ENCODE measurements at regions not wholly inside any gene's neighbourhood (a gene's known extent, or its start where the extent isn't known, plus 50 kb on each side); places are given as distances from the start of the nearest gene placed in this dataset.
"Not testable (repeated sequence)": the region's sequence is repeated elsewhere in the genome, so short reads cannot be mapped to it uniquely, and the experiment has no call there.

GRCh38 chr2:155574941-155575340 is 757.6 kb downstream of the NR4A2 start:
- Mint-ChIP-seq H3K27me3 (ENCODE audit: insufficient read depth, unreplicated experiment) (no peaks in the 10 kb centered on the region), H3K27ac (ENCODE audit: low read depth, unreplicated experiment) (no peak overlapping the region), H3K4me3 (ENCODE audit: unreplicated experiment) (no peak overlapping the region), H3K9me3 (ENCODE audit: unreplicated experiment) (peaks cover 9% of the 10 kb centered on the region), H3K36me3 (ENCODE audit: insufficient read depth, unreplicated experiment) (no peaks in the 10 kb centered on the region), H3K4me1 (ENCODE audit: insufficient read depth, unreplicated experiment) (no peaks in the 10 kb centered on the region)
- no peak for DNase-seq (ENCODE audit: unreplicated experiment)
- no TSS peak for BruUV-seq (replicated peaks)
- POLR2A ChIA-PET: no interaction called here
- TF ChIP-seq CTCF (IDR thresholded peaks at IDR 0.05; ENCODE audit: unreplicated experiment): no peak
- intact Hi-C loops (cut with micrococcal nuclease): no loop called here
- CTCF ChIA-PET: interaction anchor here (0.7 kb wide), 1 partner anchor 1640 kb away, joined by 6 read pairs; no protein-coding TSS in a partner anchor

- intact Hi-C loops (cut with micrococcal nuclease): no loop called here
Observed at GRCh38 chr2:155547571-155547970, 785.0 kb downstream of the NR4A2 start.

GRCh38 chr2:155546721-155547555 is 785.6 kb downstream of the NR4A2 start:
- no TSS peak for BruUV-seq (replicated peaks)
- intact Hi-C loops (cut with micrococcal nuclease): no loop called here
- no peak for DNase-seq (ENCODE audit: unreplicated experiment)

More at GRCh38 chr2:155547571-155547970, 785.0 kb downstream of the NR4A2 start:
- ChIA-PET POLR2A (no interaction called here), CTCF (no interaction called here)
- no peaks in the 10 kb centered on the region for H3K36me3 Mint-ChIP-seq (ENCODE audit: insufficient read depth, unreplicated experiment)
- H3K9me3 Mint-ChIP-seq (ENCODE audit: unreplicated experiment): no peaks in the 10 kb centered on the region
- TF ChIP-seq CTCF (IDR thresholded peaks at IDR 0.05; ENCODE audit: unreplicated experiment): no peak
- H3K27ac Mint-ChIP-seq (ENCODE audit: low read depth, unreplicated experiment): no peak overlapping the region
- DNase-seq (ENCODE audit: unreplicated experiment): no peak
- no peak overlapping the region for H3K4me3 Mint-ChIP-seq (ENCODE audit: unreplicated experiment)
- BruUV-seq (replicated peaks): no TSS peak
- peaks cover 4% of the 10 kb centered on the region for H3K4me1 Mint-ChIP-seq (ENCODE audit: insufficient read depth, unreplicated experiment)
- no peaks in the 10 kb centered on the region for H3K27me3 Mint-ChIP-seq (ENCODE audit: insufficient read depth, unreplicated experiment)

GRCh38 chr2:155539028-155539427 is 793.5 kb downstream of the NR4A2 start:
- H3K27me3 Mint-ChIP-seq (ENCODE audit: insufficient read depth, unreplicated experiment); POLR2A ChIA-PET; intact Hi-C loops (cut with micrococcal nuclease); H3K27ac Mint-ChIP-seq (ENCODE audit: low read depth, unreplicated experiment); H3K9me3 Mint-ChIP-seq (ENCODE audit: unreplicated experiment); H3K4me3 Mint-ChIP-seq (ENCODE audit: unreplicated experiment); H3K36me3 Mint-ChIP-seq (ENCODE audit: insufficient read depth, unreplicated experiment); DNase-seq (ENCODE audit: unreplicated experiment); H3K4me1 Mint-ChIP-seq (ENCODE audit: insufficient read depth, unreplicated experiment); BruUV-seq (replicated peaks): not testable (repeated sequence)
- CTCF ChIA-PET: interaction anchor here (0.7 kb wide), 1 partner anchor 15 kb away, joined by 3 read pairs; no protein-coding TSS in a partner anchor

More at GRCh38 chr2:155546721-155547555, 785.6 kb downstream of the NR4A2 start:
- no peaks in the 10 kb centered on the region for H3K27me3 Mint-ChIP-seq (ENCODE audit: insufficient read depth, unreplicated experiment)
- no peak overlapping the region for H3K27ac Mint-ChIP-seq (ENCODE audit: low read depth, unreplicated experiment)
- no peak overlapping the region for H3K4me3 Mint-ChIP-seq (ENCODE audit: unreplicated experiment)
- H3K4me1 Mint-ChIP-seq (ENCODE audit: insufficient read depth, unreplicated experiment): peaks cover 4% of the 10 kb centered on the region
- H3K9me3 Mint-ChIP-seq (ENCODE audit: unreplicated experiment): no peaks in the 10 kb centered on the region
- no peaks in the 10 kb centered on the region for H3K36me3 Mint-ChIP-seq (ENCODE audit: insufficient read depth, unreplicated experiment)
- POLR2A ChIA-PET: no interaction called here
- CTCF ChIA-PET: no interaction called here
- TF ChIP-seq CTCF (IDR thresholded peaks at IDR 0.05; ENCODE audit: unreplicated experiment): no peak

Data from MCF 10A (cell line).